Smooth muscle cell (in vitro differentiated cells): ENCODE measurements at regions not wholly inside any gene's neighbourhood (a gene's known extent, or its start where the extent isn't known, plus 50 kb on each side); places are given as distances from the start of the nearest gene placed in this dataset.

Experiments
- DNase-seq: peaks from one replicate; lab custom pipeline; 2025; ENCODE audit not compliant: unreplicated experiment; lab: John Stamatoyannopoulos, UW
- H2AFZ ChIP-seq: fragments of 200-600 bp; sonication (generic); 2 replicates; pipeline ENCODE4 v1.6.0; 2016; ENCODE audit warnings: antibody characterized with exemption, low read depth, mild to moderate bottlenecking
- H3F3A ChIP-seq: fragments of 200-600 bp; sonication (generic); 2 replicates; pipeline ENCODE4 v1.6.0; 2017; ENCODE audit warnings: antibody characterized with exemption, low read depth
- H3K27ac ChIP-seq: fragments of 200-600 bp; sonication (generic); 2 replicates; pipeline ENCODE4 v1.5.1; 2016; ENCODE audit warnings: low read depth, mild to moderate bottlenecking
- H3K27me3 ChIP-seq: fragments of 200-600 bp; sonication (generic); 2 replicates; pipeline ENCODE4 v1.6.1; 2016; ENCODE audit warnings: low read depth, mild to moderate bottlenecking
- H3K36me3 ChIP-seq: fragments of 200-600 bp; sonication (generic); 2 replicates; pipeline ENCODE4 v1.5.1; 2016; ENCODE audit warnings: low read depth
- H3K4me1 ChIP-seq: fragments of 200-600 bp; sonication (generic); 2 replicates; pipeline ENCODE4 v1.5.1; 2016; ENCODE audit warnings: low read depth
- H3K4me2 ChIP-seq: fragments of 200-600 bp; sonication (generic); 2 replicates; pipeline ENCODE4 v1.6.0; 2016; ENCODE audit warnings: mild to moderate bottlenecking
- H3K4me3 ChIP-seq: fragments of 200-600 bp; sonication (generic); 2 replicates; pipeline ENCODE4 v1.5.1; 2016; ENCODE audit warnings: mild to moderate bottlenecking
- H3K79me2 ChIP-seq: fragments of 200-600 bp; sonication (generic); 2 replicates; pipeline ENCODE4 v1.6.0; 2016; ENCODE audit warnings: low read depth, mild to moderate bottlenecking
- H3K9ac ChIP-seq: fragments of 200-600 bp; sonication (generic); 2 replicates; pipeline ENCODE4 v1.6.0; 2016; ENCODE audit warnings: low read depth
- H3K9me3 ChIP-seq: fragments of 200-600 bp; sonication (generic); replicated peaks from 2 replicates; pipeline ENCODE4 v1.5.1; 2016; ENCODE audit warnings: low read depth
- H4K20me1 ChIP-seq: fragments of 200-600 bp; sonication (generic); 2 replicates; pipeline ENCODE4 v1.6.0; 2016; ENCODE audit warnings: low read depth
- WGBS: methylation state at CpG from one replicate; pipeline ENCODE4 v1.1.7; 2016; ENCODE audit warnings: low lambda C conversion rate; 5-methylcytosine and 5-hydroxymethylcytosine counted together
- TF ChIP-seq, protein P1 (sequence below): fragments of 200-600 bp; sonication (generic); IDR thresholded peaks from 2 replicates; pipeline ENCODE4 v1.5.1; 2017; ENCODE audit warnings: borderline replicate concordance, mild to moderate bottlenecking, antibody characterized with exemption; ENCODE audit not compliant: insufficient read depth, poor library complexity, severe bottlenecking

DNA sequence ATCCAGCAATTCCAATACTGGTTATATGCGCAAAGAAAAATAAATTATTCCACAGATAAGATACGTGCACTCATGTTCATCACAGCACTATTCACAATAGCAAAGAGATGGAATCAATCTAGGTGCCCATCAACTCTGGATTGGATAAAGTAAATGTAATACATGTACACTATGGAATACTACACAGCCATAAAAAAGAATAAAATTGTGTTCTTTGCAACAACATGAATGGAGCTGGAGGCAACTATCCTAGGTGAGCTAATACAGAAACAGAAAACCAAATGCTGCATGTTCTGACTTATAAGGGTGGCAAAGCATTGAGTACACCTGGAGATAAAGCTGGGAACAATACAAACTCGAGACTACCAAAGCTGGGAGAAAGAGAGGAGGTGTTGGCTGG is 787.3 kb downstream of the KCNT2 start:
- Histone ChIP-seq H3K9me3 (no peaks in the 10 kb centered on the region), H3K4me1 (no peaks in the 10 kb centered on the region), H3K4me3 (no peak overlapping the region), H3F3A (no peaks in the 10 kb centered on the region), H3K4me2 (no peak overlapping the region), H3K36me3 (no peaks in the 10 kb centered on the region), H4K20me1 (no peaks in the 10 kb centered on the region), H3K79me2 (no peaks in the 10 kb centered on the region), H3K27ac (no peak overlapping the region), H3K27me3 (no peaks in the 10 kb centered on the region), H2AFZ (no peak overlapping the region), H3K9ac (no peak overlapping the region)
- 96% methylated on average over 3 of the region's 3 CpGs for WGBS
- DNase-seq = no peak
- TF ChIP-seq, protein P1, sequence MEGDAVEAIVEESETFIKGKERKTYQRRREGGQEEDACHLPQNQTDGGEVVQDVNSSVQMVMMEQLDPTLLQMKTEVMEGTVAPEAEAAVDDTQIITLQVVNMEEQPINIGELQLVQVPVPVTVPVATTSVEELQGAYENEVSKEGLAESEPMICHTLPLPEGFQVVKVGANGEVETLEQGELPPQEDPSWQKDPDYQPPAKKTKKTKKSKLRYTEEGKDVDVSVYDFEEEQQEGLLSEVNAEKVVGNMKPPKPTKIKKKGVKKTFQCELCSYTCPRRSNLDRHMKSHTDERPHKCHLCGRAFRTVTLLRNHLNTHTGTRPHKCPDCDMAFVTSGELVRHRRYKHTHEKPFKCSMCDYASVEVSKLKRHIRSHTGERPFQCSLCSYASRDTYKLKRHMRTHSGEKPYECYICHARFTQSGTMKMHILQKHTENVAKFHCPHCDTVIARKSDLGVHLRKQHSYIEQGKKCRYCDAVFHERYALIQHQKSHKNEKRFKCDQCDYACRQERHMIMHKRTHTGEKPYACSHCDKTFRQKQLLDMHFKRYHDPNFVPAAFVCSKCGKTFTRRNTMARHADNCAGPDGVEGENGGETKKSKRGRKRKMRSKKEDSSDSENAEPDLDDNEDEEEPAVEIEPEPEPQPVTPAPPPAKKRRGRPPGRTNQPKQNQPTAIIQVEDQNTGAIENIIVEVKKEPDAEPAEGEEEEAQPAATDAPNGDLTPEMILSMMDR = no peak

DNA sequence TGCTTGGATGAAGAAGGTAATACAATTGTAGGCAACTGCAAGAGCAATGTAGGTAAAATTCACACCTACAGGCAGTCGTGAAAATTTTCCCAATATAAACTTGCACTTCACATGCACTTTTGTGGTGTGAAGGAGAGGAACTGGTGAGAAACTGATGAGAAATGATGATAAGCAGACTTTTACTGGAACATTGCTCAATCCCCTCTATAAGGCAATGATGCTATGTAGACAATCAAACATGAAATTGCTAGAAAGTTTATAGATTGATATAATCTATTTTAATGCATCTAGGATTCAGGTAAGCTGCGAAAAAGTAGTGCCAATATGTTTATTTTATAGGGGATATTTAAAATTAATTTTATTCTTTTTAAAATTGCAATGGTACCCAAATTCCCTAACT is 802.2 kb downstream of the KCNT2 start:
- H3K9ac ChIP-seq = no peak overlapping the region
- no peaks in the 10 kb centered on the region for H3K79me2 ChIP-seq
- no peaks in the 10 kb centered on the region for H4K20me1 ChIP-seq
- TF ChIP-seq, protein P1 = no peak
- no peak overlapping the region for H3K27ac ChIP-seq
- H3F3A ChIP-seq = no peaks in the 10 kb centered on the region
- no peaks in the 10 kb centered on the region for H3K4me1 ChIP-seq
- DNase-seq = no peak
- H3K36me3 ChIP-seq = no peaks in the 10 kb centered on the region
- H2AFZ ChIP-seq = no peak overlapping the region
- no peaks in the 10 kb centered on the region for H3K27me3 ChIP-seq
- no peak overlapping the region for H3K4me3 ChIP-seq
- no peaks in the 10 kb centered on the region for H3K9me3 ChIP-seq
- WGBS = 70% methylated on average over 2 of the region's 2 CpGs
- no peak overlapping the region for H3K4me2 ChIP-seq

DNA sequence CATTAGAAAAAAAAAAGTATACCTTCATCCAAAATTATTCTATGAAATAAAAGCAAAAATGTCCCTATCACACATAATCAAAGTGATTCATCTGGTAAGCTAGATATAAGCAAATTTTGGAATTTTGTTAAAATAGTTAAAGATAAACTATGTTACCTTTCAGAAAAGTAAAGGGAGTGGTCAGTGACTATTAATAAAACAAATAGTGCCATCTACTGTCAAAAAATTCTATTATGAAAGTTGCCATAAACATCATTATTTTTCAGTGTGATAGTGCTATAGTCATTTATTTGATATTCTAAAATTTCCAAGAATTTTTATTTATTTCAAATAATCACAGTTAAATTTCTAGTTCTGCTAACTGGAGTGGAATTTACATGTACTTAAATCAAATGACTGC is 803.7 kb downstream of the KCNT2 start:
- TF ChIP-seq, protein P1 = no peak
- H3F3A ChIP-seq = no peaks in the 10 kb centered on the region
- no peak overlapping the region for H2AFZ ChIP-seq
- H3K4me1 ChIP-seq = no peaks in the 10 kb centered on the region
- no peak overlapping the region for H3K27ac ChIP-seq
- no peak overlapping the region for H3K9ac ChIP-seq
- no peaks in the 10 kb centered on the region for H4K20me1 ChIP-seq
- no peak for DNase-seq
- H3K79me2 ChIP-seq = no peaks in the 10 kb centered on the region
- no peak overlapping the region for H3K4me3 ChIP-seq
- H3K9me3 ChIP-seq = no peaks in the 10 kb centered on the region
- no peaks in the 10 kb centered on the region for H3K36me3 ChIP-seq
- no peak overlapping the region for H3K4me2 ChIP-seq
- no peaks in the 10 kb centered on the region for H3K27me3 ChIP-seq

DNA sequence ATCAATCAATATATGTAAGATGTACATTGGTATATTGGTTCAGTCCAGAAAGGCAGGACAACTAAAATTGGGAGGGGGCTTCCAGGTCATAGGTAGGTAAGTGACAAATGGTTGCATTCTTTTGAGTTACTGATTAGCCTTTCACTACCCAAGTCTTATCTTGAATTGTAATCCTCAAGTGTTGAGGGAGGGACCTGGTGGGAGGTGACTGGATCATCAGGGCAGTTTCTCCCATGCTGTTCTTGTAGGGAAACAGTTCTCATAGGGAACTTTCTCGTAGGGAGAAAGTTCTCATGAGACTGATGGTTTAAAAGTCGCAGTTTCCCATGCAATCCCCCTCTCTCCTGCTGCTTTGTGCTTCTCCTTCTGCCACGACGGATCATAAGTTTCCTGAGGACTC is 809.2 kb downstream of the KCNT2 start:
- H3K36me3 ChIP-seq = no peaks in the 10 kb centered on the region
- H3K9ac ChIP-seq = no peak overlapping the region
- no peak overlapping the region for H3K4me2 ChIP-seq
- H3K27me3 ChIP-seq = no peaks in the 10 kb centered on the region
- H3F3A ChIP-seq = no peaks in the 10 kb centered on the region
- no peak for DNase-seq
- H3K27ac ChIP-seq = no peak overlapping the region
- H4K20me1 ChIP-seq = no peaks in the 10 kb centered on the region
- no peak overlapping the region for H3K4me3 ChIP-seq
- 82% methylated on average over 4 of the region's 4 CpGs for WGBS
- no peaks in the 10 kb centered on the region for H3K79me2 ChIP-seq
- no peak overlapping the region for H2AFZ ChIP-seq
- no peaks in the 10 kb centered on the region for H3K4me1 ChIP-seq
- TF ChIP-seq, protein P1 = no peak
- no peaks in the 10 kb centered on the region for H3K9me3 ChIP-seq
